ENCODE measurements at regions not wholly inside any gene's neighbourhood (a gene's known extent, or its start where the extent isn't known, plus 50 kb on each side); places are given as distances from the start of the nearest gene placed in this dataset.

- Mint-ChIP-seq H3K4me3 (no peak overlapping the region), H3K36me3 (no peaks in the 10 kb centered on the region), H3K9me3 (no peaks in the 10 kb centered on the region), H3K27ac (no peak overlapping the region), H3K27me3 (ENCODE audit: low read depth in 2 of 2) (peaks cover 0 to 17% of the 10 kb centered on the region in 2 donors), H3K4me1 (no peaks in the 10 kb centered on the region)
- Histone ChIP-seq H3K4me1 (ENCODE audit: control insufficient read depth, insufficient read depth, low read length) (no peaks in the 10 kb centered on the region), H3K4me3 (ENCODE audit: low read length) (no peak overlapping the region), H3K9me3 (ENCODE audit: control insufficient read depth, insufficient read depth, low read length) (peaks cover 6% of the 10 kb centered on the region), H3K27ac (ENCODE audit: low read length) (no peak overlapping the region), H3K27me3 (ENCODE audit: control insufficient read depth, insufficient read depth, low read length) (no peaks in the 10 kb centered on the region), H3K36me3 (ENCODE audit: control insufficient read depth, insufficient read depth, low read length) (no peaks in the 10 kb centered on the region)
- ATAC-seq (no peak), DNase-seq (no peak)
- WGBS (ENCODE audit: insufficient coverage): 83% methylated on average over 7 of the region's 8 CpGs
- no peak for TF ChIP-seq CTCF (IDR thresholded peaks at IDR 0.05)
- intact Hi-C loops (cut with micrococcal nuclease): no loop called here
Measured at GRCh38 chr3:43913036-43913948, 222.6 kb downstream of the ABHD5 start.

- peaks cover 0 to 17% of the 10 kb centered on the region in 2 donors for H3K27me3 Mint-ChIP-seq (ENCODE audit: low read depth in 2 of 2)
- no peak for TF ChIP-seq CTCF (IDR thresholded peaks at IDR 0.05)
- WGBS (ENCODE audit: insufficient coverage): 81% methylated on average over 2 of the region's 2 CpGs
- H3K4me3 Mint-ChIP-seq: no peak overlapping the region
- H3K27me3 ChIP-seq (ENCODE audit: control insufficient read depth, insufficient read depth, low read length): no peaks in the 10 kb centered on the region
- H3K9me3 ChIP-seq (ENCODE audit: control insufficient read depth, insufficient read depth, low read length): peaks cover 6% of the 10 kb centered on the region
- H3K27ac ChIP-seq (ENCODE audit: low read length): no peak overlapping the region
- ATAC-seq (no peak), DNase-seq (no peak)
- H3K36me3 Mint-ChIP-seq: no peaks in the 10 kb centered on the region
- intact Hi-C loops (cut with micrococcal nuclease): no loop called here
- H3K9me3 Mint-ChIP-seq: no peaks in the 10 kb centered on the region
- no peak overlapping the region for H3K27ac Mint-ChIP-seq
- H3K36me3 ChIP-seq (ENCODE audit: control insufficient read depth, insufficient read depth, low read length): no peaks in the 10 kb centered on the region
- no peaks in the 10 kb centered on the region for H3K4me1 ChIP-seq (ENCODE audit: control insufficient read depth, insufficient read depth, low read length)
- H3K4me1 Mint-ChIP-seq: no peaks in the 10 kb centered on the region
- H3K4me3 ChIP-seq (ENCODE audit: low read length): no peak overlapping the region
Measured at GRCh38 chr3:43914269-43914668, 223.5 kb downstream of the ABHD5 start.

GRCh38 chr3:43915546-43915945, 224.8 kb downstream of the ABHD5 start:
- WGBS (ENCODE audit: insufficient coverage): 89% methylated on average over 1 of the region's 1 CpG
- no peak for DNase-seq
- Mint-ChIP-seq H3K36me3 (no peaks in the 10 kb centered on the region), H3K4me1 (no peaks in the 10 kb centered on the region), H3K9me3 (no peaks in the 10 kb centered on the region), H3K27ac (no peak overlapping the region), H3K27me3 (ENCODE audit: low read depth in 2 of 2) (peaks cover 5 to 23% of the 10 kb centered on the region in 2 donors), H3K4me3 (no peak overlapping the region)
- H3K4me3 ChIP-seq (ENCODE audit: low read length): no peak overlapping the region
- no peaks in the 10 kb centered on the region for H3K36me3 ChIP-seq (ENCODE audit: control insufficient read depth, insufficient read depth, low read length)
- no peak overlapping the region for H3K27ac ChIP-seq (ENCODE audit: low read length)
- intact Hi-C loops (cut with micrococcal nuclease): no loop called here
- H3K9me3 ChIP-seq (ENCODE audit: control insufficient read depth, insufficient read depth, low read length): peaks cover 6% of the 10 kb centered on the region
- TF ChIP-seq CTCF (IDR thresholded peaks at IDR 0.05): no peak
- no peak for ATAC-seq
- no peaks in the 10 kb centered on the region for H3K27me3 ChIP-seq (ENCODE audit: control insufficient read depth, insufficient read depth, low read length)
- H3K4me1 ChIP-seq (ENCODE audit: control insufficient read depth, insufficient read depth, low read length): no peaks in the 10 kb centered on the region
